T-helper 1 cell (primary cell): ENCODE measurements at regions not wholly inside any gene's neighbourhood (a gene's known extent, or its start where the extent isn't known, plus 50 kb on each side); places are given as distances from the start of the nearest gene placed in this dataset.

ENCODE experiments used
- DNase-seq, 5 donors: peaks; one replicate each; pipeline ENCODE4 v3.0.0-alpha.2; 2012 to 2020

- DNase-seq: no peak
Measured at GRCh38 chr1:184221087-184221486, 165.7 kb upstream of the C1orf21 start.

- peak in 3 of 5 donors; percentile 16 to 29 (median 23) for DNase-seq
Measured at GRCh38 chr1:184222652-184223052, 164.2 kb upstream of the C1orf21 start.

- DNase-seq: peak in 1 of 5 donors; percentile 8
Measured at GRCh38 chr1:184223216-184223615, 163.6 kb upstream of the C1orf21 start.

GRCh38 chr1:184225283-184226099 lies 161.3 kb upstream of the C1orf21 start:
- no peak for DNase-seq

- no peak for DNase-seq
Measured at GRCh38 chr1:184226100-184226487, 160.7 kb upstream of the C1orf21 start.

GRCh38 chr1:184228558-184228957 lies 158.3 kb upstream of the C1orf21 start:
- DNase-seq: no peak

GRCh38 chr1:184237588-184237987 lies 149.2 kb upstream of the C1orf21 start:
- DNase-seq: no peak

GRCh38 chr1:184241446-184241845 lies 145.4 kb upstream of the C1orf21 start:
- DNase-seq: no peak

GRCh38 chr1:184242507-184242943 lies 144.3 kb upstream of the C1orf21 start:
- no peak for DNase-seq

- no peak for DNase-seq
Measured at GRCh38 chr1:184244962-184245361, 141.9 kb upstream of the C1orf21 start.

- no peak for DNase-seq
Measured at GRCh38 chr1:184247671-184248070, 139.2 kb upstream of the C1orf21 start.

- DNase-seq: no peak
Measured at GRCh38 chr1:184253921-184254320, 132.9 kb upstream of the C1orf21 start.

- no peak for DNase-seq
Measured at GRCh38 chr1:184254849-184255248, 132.0 kb upstream of the C1orf21 start.

- DNase-seq: no peak
Measured at GRCh38 chr1:184255560-184255959, 131.3 kb upstream of the C1orf21 start.

GRCh38 chr1:184257873-184258272 lies 129.0 kb upstream of the C1orf21 start:
- DNase-seq: no peak

GRCh38 chr1:184258525-184258924 lies 128.3 kb upstream of the C1orf21 start:
- DNase-seq: no peak

- DNase-seq: no peak
Measured at GRCh38 chr1:184260382-184260781, 126.4 kb upstream of the C1orf21 start.

- DNase-seq: no peak
Measured at GRCh38 chr1:184262109-184262508, 124.7 kb upstream of the C1orf21 start.

GRCh38 chr1:184267747-184268146 lies 119.1 kb upstream of the C1orf21 start:
- DNase-seq: no peak

- DNase-seq: no peak
Measured at GRCh38 chr1:184270556-184270955, 116.3 kb upstream of the C1orf21 start.

GRCh38 chr1:184272175-184272866 lies 114.5 kb upstream of the C1orf21 start:
- no peak for DNase-seq

- no peak for DNase-seq
Measured at GRCh38 chr1:184276416-184276815, 110.4 kb upstream of the C1orf21 start.

GRCh38 chr1:184279911-184280458 lies 106.8 kb upstream of the C1orf21 start:
- no peak for DNase-seq

GRCh38 chr1:184283999-184284398 lies 102.8 kb upstream of the C1orf21 start:
- DNase-seq: no peak
